GM11168 (cell line): ENCODE measurements at regions not wholly inside any gene's neighbourhood (a gene's known extent, or its start where the extent isn't known, plus 50 kb on each side); places are given as distances from the start of the nearest gene placed in this dataset.

Source experiments
- in situ Hi-C: fragments of 300-500 bp; cut with MboI; formaldehyde crosslinking; loops from one replicate; pipeline ENCODE4 v1.12.0; 2022; ENCODE audit warnings: low sequenced_read_pairs; ENCODE audit not compliant: unreplicated experiment

- in situ Hi-C loops = no loop called here
Observed at GRCh38 chr5:146940295-146940694, 61.7 kb upstream of the PPP2R2B start.

- in situ Hi-C loops = no loop called here
Observed at GRCh38 chr5:146944019-146944418, 65.5 kb upstream of the PPP2R2B start.

GRCh38 chr5:146944764-146945616 lies 66.4 kb upstream of the PPP2R2B start:
- in situ Hi-C loops = no loop called here

GRCh38 chr5:146945617-146946084 lies 67.1 kb upstream of the PPP2R2B start:
- in situ Hi-C loops = no loop called here

GRCh38 chr5:146947181-146947941 lies 68.8 kb upstream of the PPP2R2B start:
- in situ Hi-C loops = no loop called here

GRCh38 chr5:146948666-146949065 lies 70.1 kb upstream of the PPP2R2B start:
- in situ Hi-C loops = no loop called here

- in situ Hi-C loops = loop anchor here (25.0 kb wide), 1 partner anchor 290 kb away; no protein-coding TSS in a partner anchor
Observed at GRCh38 chr5:146952168-146952567, 73.6 kb upstream of the PPP2R2B start.

GRCh38 chr5:146956217-146956616 lies 77.7 kb upstream of the PPP2R2B start:
- in situ Hi-C loops = loop anchor here (25.0 kb wide), 1 partner anchor 294 kb away; no protein-coding TSS in a partner anchor

- in situ Hi-C loops = loop anchor here (25.0 kb wide), 1 partner anchor 297 kb away; no protein-coding TSS in a partner anchor
Observed at GRCh38 chr5:146959360-146959759, 80.8 kb upstream of the PPP2R2B start.

GRCh38 chr5:146962801-146963355 lies 84.3 kb upstream of the PPP2R2B start:
- in situ Hi-C loops = loop anchor here (10.0 to 25.0 kb wide), 2 partner anchors 301 to 418 kb away; no protein-coding TSS in a partner anchor

- in situ Hi-C loops = loop anchor here (10.0 to 25.0 kb wide), 2 partner anchors 304 to 421 kb away; no protein-coding TSS in a partner anchor
Observed at GRCh38 chr5:146965761-146966659, 87.5 kb upstream of the PPP2R2B start.

GRCh38 chr5:146967646-146968045 lies 89.1 kb upstream of the PPP2R2B start:
- in situ Hi-C loops = loop anchor here (10.0 to 25.0 kb wide), 2 partner anchors 305 to 423 kb away; no protein-coding TSS in a partner anchor

- in situ Hi-C loops = loop anchor here (25.0 kb wide), 1 partner anchor 309 kb away; no protein-coding TSS in a partner anchor
Observed at GRCh38 chr5:146971401-146971800, 92.8 kb upstream of the PPP2R2B start.

GRCh38 chr5:146986469-146986868 lies 107.9 kb upstream of the PPP2R2B start:
- in situ Hi-C loops = no loop called here

- in situ Hi-C loops = no loop called here
Observed at GRCh38 chr5:146993876-146994530, 115.4 kb upstream of the PPP2R2B start.

GRCh38 chr5:146995878-146996277 lies 117.3 kb upstream of the PPP2R2B start:
- in situ Hi-C loops = no loop called here

GRCh38 chr5:147015405-147015804 lies 136.8 kb upstream of the PPP2R2B start:
- in situ Hi-C loops = no loop called here

GRCh38 chr5:147017191-147017590 lies 138.6 kb upstream of the PPP2R2B start:
- in situ Hi-C loops = no loop called here

GRCh38 chr5:147017621-147018020 lies 139.1 kb upstream of the PPP2R2B start:
- in situ Hi-C loops = no loop called here
